Liver (tissue), 3 donors: ENCODE measurements at regions not wholly inside any gene's neighbourhood (a gene's known extent, or its start where the extent isn't known, plus 50 kb on each side); places are given as distances from the start of the nearest gene placed in this dataset.

Experiments
- ATF3 ChIP-seq: IDR thresholded peaks from 2 replicates; pipeline ENCODE4 v1.6.1; 2016; ENCODE audit warnings: antibody characterized with exemption
- CTCF ChIP-seq: fragments of 150-350 bp; IDR thresholded peaks from 2 replicates; pipeline ENCODE4 v1.5.1; 2017; ENCODE audit warnings: improper control_type of control experiment, low read depth, low read length; ENCODE audit not compliant: missing input control
- GABPA ChIP-seq, 2 donors: IDR thresholded peaks in 1 of 2; conservative IDR thresholded peaks in 1 of 2; 2 replicates each; pipeline ENCODE4 v1.6.1; 2016; ENCODE audit warnings: antibody characterized with exemption in 2 of 2, mild to moderate bottlenecking in 1 of 2, moderate library complexity in 1 of 2
- REST ChIP-seq: IDR thresholded peaks from 2 replicates; pipeline ENCODE4 v1.6.1; 2016; ENCODE audit warnings: antibody characterized with exemption, mild to moderate bottlenecking
- SP1 ChIP-seq: IDR thresholded peaks from 2 replicates; pipeline ENCODE4 v1.6.1; 2018; ENCODE audit warnings: antibody characterized with exemption, mild to moderate bottlenecking
- donor health status: healthy.
- donor health status: healthy.

- TF ChIP-seq CTCF = no peak
- no peak for TF ChIP-seq REST
- TF ChIP-seq SP1 = no peak
- TF ChIP-seq ATF3 = no peak
- TF ChIP-seq GABPA (IDR thresholded peaks at IDR 0.05 in 1 of 2, conservative IDR thresholded peaks at IDR 0.05 in 1 of 2) = no peak
These were observed 524.9 kb upstream of the PROK2 start for GRCh38 chr3:72309661-72310418.
